C4-2B (cell line): ENCODE measurements at regions not wholly inside any gene's neighbourhood (a gene's known extent, or its start where the extent isn't known, plus 50 kb on each side); places are given as distances from the start of the nearest gene placed in this dataset.

Source experiments
- ZFX ChIP-seq: fragments of 450-650 bp; IDR thresholded peaks from 2 replicates; pipeline ENCODE4 v1.6.1; 2017
- TF ChIP-seq, protein P1 (sequence below): fragments of 450-650 bp; conservative IDR thresholded peaks from 2 replicates; pipeline ENCODE4 v1.5.1; 2017; ENCODE audit warnings: mild to moderate bottlenecking

- TF ChIP-seq, protein P1, sequence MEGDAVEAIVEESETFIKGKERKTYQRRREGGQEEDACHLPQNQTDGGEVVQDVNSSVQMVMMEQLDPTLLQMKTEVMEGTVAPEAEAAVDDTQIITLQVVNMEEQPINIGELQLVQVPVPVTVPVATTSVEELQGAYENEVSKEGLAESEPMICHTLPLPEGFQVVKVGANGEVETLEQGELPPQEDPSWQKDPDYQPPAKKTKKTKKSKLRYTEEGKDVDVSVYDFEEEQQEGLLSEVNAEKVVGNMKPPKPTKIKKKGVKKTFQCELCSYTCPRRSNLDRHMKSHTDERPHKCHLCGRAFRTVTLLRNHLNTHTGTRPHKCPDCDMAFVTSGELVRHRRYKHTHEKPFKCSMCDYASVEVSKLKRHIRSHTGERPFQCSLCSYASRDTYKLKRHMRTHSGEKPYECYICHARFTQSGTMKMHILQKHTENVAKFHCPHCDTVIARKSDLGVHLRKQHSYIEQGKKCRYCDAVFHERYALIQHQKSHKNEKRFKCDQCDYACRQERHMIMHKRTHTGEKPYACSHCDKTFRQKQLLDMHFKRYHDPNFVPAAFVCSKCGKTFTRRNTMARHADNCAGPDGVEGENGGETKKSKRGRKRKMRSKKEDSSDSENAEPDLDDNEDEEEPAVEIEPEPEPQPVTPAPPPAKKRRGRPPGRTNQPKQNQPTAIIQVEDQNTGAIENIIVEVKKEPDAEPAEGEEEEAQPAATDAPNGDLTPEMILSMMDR = no peak
- TF ChIP-seq ZFX = no peak
Measured at GRCh38 chr21:30042443-30042842, 102.6 kb upstream of the GRIK1 start.
